Fibroblast of skin of right quadriceps (primary cell): ENCODE measurements at regions not wholly inside any gene's neighbourhood (a gene's known extent, or its start where the extent isn't known, plus 50 kb on each side); places are given as distances from the start of the nearest gene placed in this dataset.
"Not testable (repeated sequence)": the region's sequence is repeated elsewhere in the genome, so short reads cannot be mapped to it uniquely, and the experiment has no call there.

Experiments used
- DNase-seq: peaks from one replicate; pipeline ENCODE4 v3.0.0-alpha.2; 2013

- DNase-seq = no peak
Observed at GRCh38 chr2:163934131-163934530, 198.3 kb upstream of the FIGN start.

- no peak for DNase-seq
Observed at GRCh38 chr2:163919717-163920116, 183.9 kb upstream of the FIGN start.

- not testable (repeated sequence) for DNase-seq
Observed at GRCh38 chr2:163914486-163914885, 178.7 kb upstream of the FIGN start.

- not testable (repeated sequence) for DNase-seq
Observed at GRCh38 chr2:163913532-163913944, 177.7 kb upstream of the FIGN start.

- no peak for DNase-seq
Observed at GRCh38 chr2:163909411-163910080, 173.7 kb upstream of the FIGN start.

DNA sequence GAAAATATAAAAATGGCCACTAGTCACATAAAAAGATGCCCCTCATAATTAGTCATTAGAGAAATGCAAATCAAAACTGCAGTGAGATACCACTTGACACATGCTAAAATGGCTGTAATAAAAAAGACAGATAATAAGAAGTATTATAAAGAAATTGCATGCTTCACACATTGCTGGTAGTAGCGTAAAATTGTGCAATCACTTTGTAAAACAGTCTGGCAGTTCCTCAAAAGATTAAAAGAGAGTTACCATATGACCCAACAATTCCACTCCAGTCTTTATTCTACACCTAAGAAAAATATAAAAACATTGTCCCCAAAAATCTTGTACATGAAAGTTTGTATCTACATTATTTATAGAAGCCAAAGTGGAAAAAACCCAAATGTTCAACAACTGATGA, 170.6 kb upstream of the FIGN start:
- no peak for DNase-seq

GRCh38 chr2:163897799-163898198, 162.0 kb upstream of the FIGN start:
- DNase-seq = no peak

DNA sequence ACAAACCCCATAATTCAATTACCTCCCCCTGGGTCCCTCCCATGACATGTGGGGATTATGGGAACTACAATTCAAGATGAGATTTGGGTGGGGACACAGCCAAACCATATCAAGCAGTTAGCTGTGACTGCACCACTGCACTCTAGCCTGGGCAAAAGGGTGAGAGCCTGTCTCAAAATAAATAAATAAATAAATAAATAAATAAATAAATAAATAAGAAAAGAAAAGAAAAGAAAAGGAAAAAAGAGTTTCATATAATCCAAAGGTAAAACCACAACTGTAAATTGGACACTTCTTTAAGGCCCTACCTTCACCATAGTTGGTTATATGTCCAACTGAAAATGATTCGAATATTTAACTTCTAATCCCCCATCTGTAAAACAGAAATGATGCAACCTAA, 157.6 kb upstream of the FIGN start:
- not testable (repeated sequence) for DNase-seq

DNA sequence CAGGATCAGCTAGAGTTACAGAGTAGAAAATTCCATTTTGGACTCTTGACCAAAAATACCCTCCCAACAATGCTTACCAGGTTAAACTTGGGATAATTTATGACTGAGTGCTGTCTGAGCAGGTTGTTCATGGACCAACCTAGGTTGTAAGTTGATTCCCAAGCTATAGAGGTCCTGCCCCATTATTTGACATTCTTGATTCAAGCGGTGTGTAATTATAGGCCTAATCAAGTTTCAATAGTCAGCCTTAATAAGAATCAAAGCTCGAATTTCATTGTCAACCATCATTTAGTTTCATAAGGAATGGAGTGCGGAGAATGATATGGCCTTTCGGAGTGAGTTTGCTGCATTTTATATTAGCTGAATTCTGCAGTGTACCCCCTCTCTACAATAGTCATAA, 152.8 kb upstream of the FIGN start:
- DNase-seq = no peak

GRCh38 chr2:163887182-163887581, 151.4 kb upstream of the FIGN start:
- no peak for DNase-seq

GRCh38 chr2:163884416-163884815, 148.6 kb upstream of the FIGN start:
- DNase-seq = no peak

DNA sequence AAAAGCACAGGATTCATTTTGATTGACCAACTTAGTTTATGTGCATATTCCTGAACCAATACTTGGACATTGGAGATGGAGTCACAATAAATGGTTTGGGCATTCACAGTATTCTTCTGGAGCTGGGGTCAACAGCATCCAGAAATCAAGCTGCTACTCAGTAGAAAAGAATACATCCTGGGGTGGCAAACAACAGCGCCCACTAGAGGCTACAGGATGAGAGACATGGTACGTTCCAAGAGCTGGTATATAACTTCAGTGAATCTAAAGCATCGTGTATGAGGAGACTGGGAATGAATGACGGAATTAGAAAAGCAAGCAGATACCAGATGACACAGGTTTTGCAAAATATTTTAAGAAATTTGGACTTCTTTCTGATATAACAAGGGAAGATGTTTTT, 142.9 kb upstream of the FIGN start:
- DNase-seq = peak; percentile 13

- peak; percentile 81 for DNase-seq
Observed at GRCh38 chr2:163877316-163877715, 141.5 kb upstream of the FIGN start.

GRCh38 chr2:163863073-163863472, 127.3 kb upstream of the FIGN start:
- no peak for DNase-seq

DNA sequence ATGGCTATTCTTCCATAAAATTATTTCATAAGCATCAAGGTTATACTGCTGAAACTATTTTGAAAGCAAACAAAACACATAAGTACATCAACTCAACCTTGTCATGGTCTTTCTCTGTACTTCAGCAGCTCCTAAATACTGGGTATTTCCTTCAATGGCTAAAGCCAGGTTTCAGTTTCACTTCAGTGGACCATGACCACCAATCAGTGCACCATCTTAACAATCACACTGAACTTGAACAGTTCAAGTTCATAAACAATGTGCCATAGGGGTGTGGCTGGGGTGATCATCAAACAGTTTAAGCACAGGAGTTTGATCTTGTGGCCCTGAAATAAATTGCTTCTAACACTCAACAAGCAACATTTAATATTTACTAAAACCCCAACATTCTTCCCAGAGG, 124.1 kb upstream of the FIGN start:
- no peak for DNase-seq

DNA sequence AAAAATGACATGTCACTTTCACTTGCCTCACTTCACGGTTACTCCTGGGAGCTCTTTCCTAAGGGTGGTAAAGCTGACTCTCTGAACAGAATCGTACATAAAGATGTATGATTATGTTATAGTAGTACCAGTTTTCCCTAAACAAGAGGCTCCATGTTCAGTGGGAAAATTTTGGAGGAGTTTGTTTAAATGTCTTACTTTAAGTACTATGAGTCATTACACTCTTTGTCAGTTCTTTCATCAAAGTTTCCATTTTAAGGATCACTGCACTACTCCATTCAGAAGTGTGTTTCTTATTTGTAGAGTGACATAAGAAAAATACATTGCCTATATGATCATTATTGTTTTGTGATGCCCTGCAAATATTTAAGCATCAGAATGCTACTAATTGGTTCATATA, 121.1 kb upstream of the FIGN start:
- DNase-seq = no peak

DNA sequence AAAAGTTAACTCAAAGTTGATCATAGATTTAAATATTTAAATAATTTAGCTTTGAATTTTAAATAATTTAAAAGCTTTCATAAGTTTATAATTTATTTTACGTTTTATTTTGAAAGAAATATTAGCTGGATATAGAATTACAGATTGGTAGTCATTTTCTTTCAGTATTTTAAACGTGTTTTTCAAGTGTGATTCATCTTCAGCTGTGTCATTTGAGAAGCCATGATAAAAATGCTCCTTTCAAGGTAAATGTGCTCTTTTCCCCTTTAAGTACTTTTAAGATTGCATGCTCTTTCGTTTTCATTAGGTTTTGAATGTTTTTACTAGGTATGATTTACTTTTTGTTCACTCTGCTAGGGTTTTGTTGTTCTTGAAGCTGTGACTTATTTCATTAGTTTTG, 116.8 kb upstream of the FIGN start:
- no peak for DNase-seq

- no peak for DNase-seq
Observed at GRCh38 chr2:163849756-163850435, 114.1 kb upstream of the FIGN start.

- no peak for DNase-seq
Observed at GRCh38 chr2:163838890-163839289, 103.1 kb upstream of the FIGN start.

- DNase-seq = no peak
Observed at GRCh38 chr2:163836167-163836566, 100.4 kb upstream of the FIGN start.

- DNase-seq = no peak
Observed at GRCh38 chr2:163834841-163835240, 99.0 kb upstream of the FIGN start.

DNA sequence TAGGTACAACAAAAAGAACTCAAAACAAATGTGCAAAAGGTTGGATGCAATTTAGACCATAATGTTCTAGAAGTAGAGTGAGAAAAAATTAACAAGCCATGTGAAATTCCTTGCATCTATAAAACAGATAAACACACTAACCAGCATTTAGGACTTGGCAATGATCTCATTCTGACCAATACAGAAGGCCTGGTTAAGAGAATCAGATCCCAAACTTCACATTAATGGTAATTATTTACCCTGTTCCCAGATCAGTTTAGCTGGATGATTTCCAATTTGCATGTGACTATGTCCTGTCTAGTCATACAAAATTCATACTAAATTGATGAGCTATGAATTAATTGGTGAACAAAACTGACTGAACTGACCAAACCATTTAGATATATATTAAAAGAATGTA, 98.4 kb upstream of the FIGN start:
- no peak for DNase-seq

DNA sequence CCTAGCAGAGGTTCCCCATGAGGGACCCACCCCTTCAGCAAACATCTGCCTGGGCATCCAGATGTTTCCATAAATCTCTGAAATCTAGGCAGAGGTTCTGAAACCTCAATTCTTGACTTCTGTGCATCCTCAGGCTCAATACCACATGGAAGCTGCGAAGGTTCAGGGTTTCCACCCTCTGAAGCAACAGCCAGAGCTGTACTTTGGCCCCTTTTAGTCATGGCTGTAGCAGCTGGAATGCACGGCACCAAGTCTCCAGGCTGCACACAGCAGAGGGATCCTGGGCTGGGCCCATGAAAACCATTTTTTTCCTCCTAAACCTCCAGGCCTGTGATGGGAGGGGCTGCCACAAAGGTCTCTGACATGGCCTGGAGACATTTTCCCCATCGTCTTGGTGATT, 93.0 kb upstream of the FIGN start:
- DNase-seq = no peak

DNA sequence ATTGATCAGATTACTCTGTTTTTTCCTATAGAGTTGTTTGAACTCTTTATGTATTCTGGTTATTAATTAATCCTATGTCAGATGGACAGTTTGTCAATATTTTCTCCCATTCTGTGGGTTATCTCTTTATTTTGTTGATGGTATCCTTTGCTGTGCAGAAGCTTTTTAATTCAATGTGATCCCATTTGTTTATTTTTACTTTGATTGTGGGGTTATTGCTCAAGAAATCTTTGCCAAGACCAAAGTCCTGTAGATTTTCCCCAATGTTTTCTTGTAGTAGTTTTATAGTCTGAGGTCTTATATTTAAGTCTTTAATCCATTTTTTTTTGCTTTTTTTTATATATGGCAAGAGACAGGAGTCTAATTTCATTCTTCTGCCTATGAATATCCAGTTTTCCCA, 86.2 kb upstream of the FIGN start:
- no peak for DNase-seq

GRCh38 chr2:163812926-163813520, 77.2 kb upstream of the FIGN start:
- DNase-seq = no peak
